H4 (cell line): ENCODE measurements at regions not wholly inside any gene's neighbourhood (a gene's known extent, or its start where the extent isn't known, plus 50 kb on each side); places are given as distances from the start of the nearest gene placed in this dataset.

Experiments
- DNase-seq: peaks from one replicate; pipeline ENCODE4 v3.0.0-alpha.2; 2015; ENCODE audit warnings: low spot score

GRCh38 chr13:65882810-65883209 is 1347.3 kb downstream of the PCDH9 start:
- DNase-seq: no peak

- no peak for DNase-seq
These were observed 1348.5 kb downstream of the PCDH9 start for GRCh38 chr13:65881561-65882155.

GRCh38 chr13:65875031-65875430 is 1355.1 kb downstream of the PCDH9 start:
- DNase-seq: no peak

- no peak for DNase-seq
These were observed 1357.7 kb downstream of the PCDH9 start for GRCh38 chr13:65872448-65872847.

GRCh38 chr13:65868884-65869283 is 1361.3 kb downstream of the PCDH9 start:
- no peak for DNase-seq

GRCh38 chr13:65868099-65868498 is 1362.0 kb downstream of the PCDH9 start:
- no peak for DNase-seq

GRCh38 chr13:65866138-65866537 is 1364.0 kb downstream of the PCDH9 start:
- DNase-seq: no peak

- no peak for DNase-seq
These were observed 1364.9 kb downstream of the PCDH9 start for GRCh38 chr13:65865206-65865605.

- no peak for DNase-seq
These were observed 1366.1 kb downstream of the PCDH9 start for GRCh38 chr13:65864039-65864438.

GRCh38 chr13:65860306-65860705 is 1369.8 kb downstream of the PCDH9 start:
- no peak for DNase-seq

- DNase-seq: no peak
These were observed 1372.1 kb downstream of the PCDH9 start for GRCh38 chr13:65857942-65858565.

GRCh38 chr13:65856431-65856830 is 1373.7 kb downstream of the PCDH9 start:
- no peak for DNase-seq

GRCh38 chr13:65855242-65855805 is 1374.8 kb downstream of the PCDH9 start:
- no peak for DNase-seq

GRCh38 chr13:65854431-65854830 is 1375.7 kb downstream of the PCDH9 start:
- DNase-seq: no peak

GRCh38 chr13:65844266-65844841 is 1385.8 kb downstream of the PCDH9 start:
- DNase-seq: no peak

- DNase-seq: no peak
These were observed 1386.8 kb downstream of the PCDH9 start for GRCh38 chr13:65843314-65843731.

- no peak for DNase-seq
These were observed 1389.0 kb downstream of the PCDH9 start for GRCh38 chr13:65841156-65841555.

GRCh38 chr13:65836066-65836465 is 1394.1 kb downstream of the PCDH9 start:
- DNase-seq: no peak

GRCh38 chr13:65834897-65835296 is 1395.2 kb downstream of the PCDH9 start:
- no peak for DNase-seq

GRCh38 chr13:65830411-65831205 is 1399.5 kb downstream of the PCDH9 start:
- DNase-seq: no peak

- DNase-seq: no peak
These were observed 1400.7 kb downstream of the PCDH9 start for GRCh38 chr13:65829241-65830008.

- DNase-seq: no peak
These were observed 1403.5 kb downstream of the PCDH9 start for GRCh38 chr13:65826657-65827056.
